ENCODE measurements at regions not wholly inside any gene's neighbourhood (a gene's known extent, or its start where the extent isn't known, plus 50 kb on each side); places are given as distances from the start of the nearest gene placed in this dataset.
"Not testable (repeated sequence)": the region's sequence is repeated elsewhere in the genome, so short reads cannot be mapped to it uniquely, and the experiment has no call there.

DNA sequence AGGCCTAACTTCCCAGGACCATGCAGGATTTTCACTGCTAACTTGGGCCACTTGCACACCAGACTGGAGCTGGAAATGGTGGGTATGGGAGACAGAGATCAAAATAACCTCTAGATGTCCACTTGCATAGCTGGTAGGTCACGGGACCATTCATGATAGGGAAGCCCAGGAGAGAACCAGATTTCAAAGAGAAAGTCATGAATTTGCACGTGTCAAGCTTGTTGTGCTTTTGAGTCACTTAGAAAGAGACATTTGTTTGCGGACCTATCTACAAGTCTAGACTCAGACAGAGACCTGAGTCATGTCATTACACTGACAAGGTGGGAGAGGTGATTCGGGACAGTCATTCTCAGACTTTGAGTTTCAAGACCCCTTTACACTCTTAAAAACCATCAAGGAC is 704.1 kb downstream of the DTWD2 start:
- DNase-seq = not testable (repeated sequence)

DNA sequence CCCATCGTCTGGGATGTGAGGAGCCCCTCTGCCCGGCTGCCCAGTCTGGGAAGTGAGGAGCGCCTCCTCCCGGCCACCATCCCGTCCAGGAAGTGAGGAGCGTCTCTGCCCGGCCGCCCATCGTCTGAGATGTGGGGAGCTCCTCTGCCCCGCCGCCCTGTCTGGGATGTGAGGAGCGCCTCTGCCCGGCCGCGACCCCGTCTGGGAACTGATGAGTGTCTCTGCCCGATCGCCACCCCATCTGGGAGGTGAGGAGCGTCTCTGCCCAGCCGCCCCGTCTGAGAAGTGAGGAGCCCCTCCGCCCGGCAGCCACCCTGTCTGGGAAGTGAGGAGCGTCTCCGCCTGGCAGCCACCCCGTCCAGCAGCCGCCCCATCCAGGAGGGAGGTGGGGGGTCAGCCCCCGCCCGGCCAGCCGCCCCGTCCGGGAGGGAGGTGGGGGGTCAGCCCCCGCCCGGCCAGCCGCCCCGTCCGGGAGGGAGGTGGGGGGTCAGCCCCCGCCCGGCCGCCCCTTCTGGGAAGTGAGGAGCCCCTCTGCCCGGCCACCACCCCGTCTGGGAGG is 705.8 kb downstream of the DTWD2 start:
- DNase-seq = not testable (repeated sequence)

DNA sequence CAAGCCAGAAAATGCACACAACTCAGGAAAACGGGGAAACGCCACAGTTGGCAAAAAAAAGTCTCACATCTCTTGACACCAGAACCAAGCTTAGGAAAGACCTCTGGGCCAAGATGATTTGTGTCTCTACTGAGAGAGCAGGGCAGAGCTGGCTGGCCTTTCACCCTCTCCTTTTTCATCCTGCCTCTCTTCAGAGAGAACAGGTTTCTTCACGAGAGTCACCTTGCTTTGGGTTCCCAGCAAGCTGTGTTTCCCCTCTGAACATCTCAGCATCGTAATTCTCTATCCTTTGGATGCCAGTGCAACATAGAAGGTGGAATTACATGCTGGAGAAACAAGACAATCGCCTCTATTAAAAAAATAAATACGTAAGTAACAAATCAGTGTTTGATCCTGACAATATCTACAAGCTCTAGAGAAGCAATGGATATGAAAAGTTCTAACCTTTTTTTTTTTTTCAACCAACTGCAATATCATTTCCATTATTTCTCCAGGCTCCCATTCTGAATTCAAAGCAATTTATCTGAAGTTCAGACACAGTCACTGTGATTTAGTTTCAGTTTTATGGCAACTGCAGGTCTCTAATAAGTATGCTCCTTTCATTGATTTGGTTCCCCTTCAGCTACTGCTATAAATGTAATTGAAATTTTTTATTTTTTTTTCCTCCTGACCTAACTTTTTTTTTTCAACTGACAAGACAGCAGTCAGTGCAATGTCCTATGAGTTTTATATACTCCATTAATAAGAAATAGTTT is 708.6 kb downstream of the DTWD2 start:
- no peak for DNase-seq

DNA sequence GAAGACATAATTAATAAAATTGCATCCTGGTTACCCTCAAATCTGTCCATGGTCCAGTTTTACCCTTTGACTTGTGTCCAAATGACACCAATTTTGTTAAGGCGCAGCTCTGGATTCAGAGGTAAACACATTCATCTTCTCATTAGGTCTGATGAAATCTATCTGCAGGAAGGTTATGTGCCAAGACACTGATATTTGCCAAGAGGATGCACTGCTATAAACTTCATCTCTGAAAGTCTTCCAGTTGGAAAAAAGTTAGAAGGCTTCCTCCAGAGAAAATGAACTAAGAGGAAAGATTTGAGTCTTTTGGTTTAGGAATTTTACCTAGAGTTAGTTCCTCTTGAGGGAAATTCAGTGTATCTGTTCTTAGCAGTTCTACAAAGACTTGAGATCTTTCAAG is 717.8 kb downstream of the DTWD2 start:
- peak; percentile 25 for DNase-seq

DNA sequence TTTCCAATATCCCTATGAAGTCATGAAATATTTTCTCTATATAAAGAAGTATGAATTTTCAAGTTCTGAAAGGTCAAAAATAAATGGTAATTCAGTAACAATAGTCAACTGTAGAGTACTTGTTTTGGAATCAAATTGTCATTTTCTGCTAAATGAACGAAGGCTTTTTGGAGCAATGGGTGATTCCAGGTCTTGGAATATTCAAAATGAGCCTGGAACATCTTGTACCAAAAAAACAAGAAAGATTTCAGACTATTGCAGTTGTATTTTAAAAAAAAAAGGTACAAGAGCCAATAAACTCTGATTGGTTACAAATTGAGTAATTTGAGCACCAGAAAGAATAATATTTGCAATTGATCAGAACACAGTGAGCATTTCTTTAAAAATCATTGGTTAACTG is 730.1 kb downstream of the DTWD2 start:
- no peak for DNase-seq

DNA sequence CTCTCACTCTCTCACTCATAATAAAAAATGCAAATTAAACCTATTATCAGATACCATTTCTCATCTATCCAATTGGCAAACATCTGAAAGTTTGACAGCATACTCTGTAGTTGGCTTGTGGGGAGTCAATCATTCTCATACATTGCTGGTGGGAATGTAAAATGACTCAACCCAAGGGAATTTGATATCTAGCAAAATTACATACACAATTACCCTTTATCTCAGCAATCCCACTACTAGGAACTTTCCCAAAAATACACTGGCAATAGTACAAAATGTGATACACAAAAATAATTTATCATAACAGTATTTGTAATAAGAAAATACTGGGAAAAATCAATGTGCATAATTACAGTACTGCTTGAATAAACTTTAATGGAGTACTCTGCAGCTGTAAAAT is 731.3 kb downstream of the DTWD2 start:
- peak; percentile 4 for DNase-seq

DNA sequence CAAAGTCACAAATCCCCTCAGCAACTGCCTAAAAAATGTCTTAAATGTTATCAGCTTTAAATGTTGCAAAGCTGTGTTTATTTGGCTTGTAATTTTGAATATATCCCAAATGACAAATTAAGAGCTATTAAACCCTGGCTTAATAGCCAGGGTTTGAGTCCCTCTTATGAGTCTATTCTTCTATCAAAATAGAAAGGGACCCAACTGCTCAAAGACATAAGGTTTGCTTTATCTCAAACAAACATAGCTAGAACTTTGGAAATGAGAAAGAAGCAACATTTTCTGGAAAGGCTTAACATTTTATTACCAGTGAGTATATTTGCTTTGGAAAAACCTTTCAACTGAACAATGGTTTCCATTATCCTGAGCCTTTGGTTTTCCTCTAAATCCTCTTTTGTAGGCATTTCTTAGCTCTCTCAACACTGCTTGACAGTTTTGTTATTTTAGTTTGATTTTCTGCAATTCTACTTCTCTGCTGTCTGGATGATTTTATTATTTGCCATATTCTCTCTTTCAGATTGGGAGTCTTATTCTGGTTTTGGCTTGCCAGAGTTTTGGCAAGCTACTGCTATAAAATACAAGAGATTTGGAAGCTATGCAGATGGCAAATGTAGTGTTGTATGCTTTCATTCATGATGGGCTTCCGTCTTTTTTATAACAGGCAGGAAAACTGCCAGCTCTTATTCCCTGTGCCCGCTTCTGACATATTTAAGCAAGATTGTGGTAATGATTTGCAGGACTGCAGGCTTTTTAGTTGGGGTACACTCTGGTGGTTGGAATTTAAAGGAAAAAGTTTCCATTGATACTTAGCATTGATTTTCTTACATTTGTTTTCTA is 734.9 kb downstream of the DTWD2 start:
- peak; percentile 19 for DNase-seq

DNA sequence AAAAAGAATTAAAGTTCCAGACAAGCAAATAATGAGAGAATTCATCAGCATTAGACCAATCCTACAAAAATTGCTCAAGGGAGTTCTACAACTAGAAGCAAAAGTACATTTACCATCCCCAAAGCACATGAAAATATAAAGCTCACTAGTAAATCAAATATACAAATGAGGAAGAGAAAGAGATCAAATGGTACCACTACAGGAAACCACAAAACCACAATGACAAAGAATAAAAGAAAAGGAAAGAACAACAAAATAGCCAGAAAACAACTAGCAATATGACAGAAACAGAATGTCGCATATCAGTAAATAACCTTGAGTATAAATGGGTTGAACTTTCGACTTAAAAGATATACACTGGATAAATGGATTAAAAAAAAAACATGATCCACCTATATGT is 739.0 kb downstream of the DTWD2 start:
- DNase-seq = no peak

DNA sequence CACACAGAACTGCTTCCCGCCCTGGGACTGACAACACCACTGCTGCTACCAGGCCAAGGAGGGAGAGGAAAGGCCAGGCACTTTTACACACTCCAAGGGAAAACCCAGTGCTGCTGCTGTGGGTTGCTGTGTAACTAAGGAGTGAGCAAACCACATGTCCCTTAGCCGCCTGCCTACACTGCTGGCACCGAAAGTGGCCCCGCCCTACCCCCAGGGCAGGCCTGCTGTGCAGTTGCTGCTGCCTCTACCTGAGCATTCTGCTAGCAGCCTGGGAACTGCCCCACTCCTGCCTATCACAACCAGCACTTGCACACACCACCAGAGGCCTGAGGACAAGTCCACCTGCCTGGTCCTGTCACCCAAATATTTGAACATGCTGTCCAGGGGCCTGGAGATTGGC is 740.9 kb downstream of the DTWD2 start:
- DNase-seq = no peak

DNA sequence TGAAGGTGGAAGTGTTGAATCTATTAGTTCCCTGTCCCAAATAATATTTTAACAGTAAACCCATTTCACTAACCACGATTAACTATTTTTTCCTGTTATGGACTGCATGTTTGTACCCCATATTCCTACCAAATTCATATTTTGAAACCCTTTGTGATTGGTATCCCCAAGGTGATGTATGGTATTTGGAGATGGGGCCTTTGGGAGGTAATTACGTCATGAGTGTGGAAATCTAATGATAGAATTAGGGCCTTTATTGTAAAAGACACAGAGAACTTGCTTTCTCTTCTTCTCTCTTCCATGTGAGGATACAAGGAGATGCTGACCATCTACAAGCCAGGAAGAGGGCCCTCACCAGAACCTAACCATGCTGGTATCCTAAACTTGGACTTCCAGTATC is 744.7 kb downstream of the DTWD2 start:
- no peak for DNase-seq

DNA sequence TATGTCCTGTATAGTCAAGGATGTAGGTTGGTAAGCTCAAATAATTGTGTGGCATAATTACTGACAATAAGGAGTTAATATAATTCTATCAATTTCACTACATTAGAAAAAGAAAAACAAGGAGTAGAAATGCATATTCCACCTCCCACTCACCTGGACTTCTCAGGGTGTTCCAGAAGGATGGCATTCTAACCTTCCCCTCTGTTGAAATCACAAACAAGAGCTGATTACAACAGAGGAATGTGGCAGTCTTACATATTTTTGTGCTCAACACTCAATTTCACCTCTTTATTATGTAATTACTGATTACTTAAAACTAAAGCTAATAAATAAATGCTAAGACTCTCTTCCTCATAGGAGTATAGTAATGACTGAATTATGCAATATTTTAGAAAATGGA is 745.3 kb downstream of the DTWD2 start:
- DNase-seq = no peak

DNA sequence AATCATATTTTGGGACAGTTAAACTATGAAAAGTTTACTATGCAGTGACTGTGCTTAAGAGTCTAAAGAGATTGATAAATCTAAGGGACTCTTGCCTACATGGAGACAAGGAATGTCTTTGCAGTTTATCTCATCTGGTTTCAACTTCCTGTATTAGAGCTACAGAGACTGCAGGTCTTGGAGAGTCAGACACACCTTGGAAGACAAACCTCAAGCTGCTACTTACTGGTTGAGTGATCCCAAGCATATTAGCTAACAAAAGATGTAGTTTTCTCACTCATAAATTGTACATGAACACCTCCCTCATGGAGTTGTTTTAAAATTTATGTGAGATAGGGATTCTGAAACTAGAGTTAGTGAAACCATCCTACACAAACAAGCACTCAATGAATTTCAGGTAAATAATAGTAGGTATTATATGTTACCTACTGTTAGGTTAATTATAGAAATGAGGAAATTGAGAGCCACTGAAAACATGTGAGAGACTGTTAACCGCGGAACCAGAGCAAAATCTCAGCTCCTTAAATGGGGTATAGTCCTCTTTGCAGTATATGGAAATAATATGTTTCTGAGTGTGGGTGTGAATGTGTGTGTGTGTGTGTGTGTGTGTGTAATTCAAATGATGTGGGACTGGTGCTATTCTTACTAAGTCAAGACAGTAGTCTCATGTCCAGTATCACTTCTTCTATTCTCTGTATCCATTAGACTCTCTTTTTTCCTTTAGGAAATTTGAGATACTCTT is 752.1 kb downstream of the DTWD2 start:
- DNase-seq = no peak

DNA sequence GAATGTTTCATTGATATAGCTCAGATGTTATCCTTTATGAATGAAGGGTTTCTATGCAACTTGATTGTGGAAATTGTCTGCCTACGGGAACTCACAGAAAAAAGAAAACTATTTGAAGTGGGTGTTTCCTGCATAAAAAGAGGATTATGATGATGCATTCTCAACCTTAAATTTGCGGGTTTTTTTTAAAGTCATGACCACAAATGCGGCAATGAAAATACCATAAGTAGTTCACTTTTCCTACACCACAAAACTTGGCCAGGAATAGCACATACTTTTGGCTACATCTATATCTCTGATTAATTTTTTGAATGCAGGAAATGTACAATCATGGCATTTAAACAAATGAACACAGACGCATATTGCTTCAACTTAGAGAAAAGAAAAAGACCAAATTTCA is 754.7 kb downstream of the DTWD2 start:
- no peak for DNase-seq

DNA sequence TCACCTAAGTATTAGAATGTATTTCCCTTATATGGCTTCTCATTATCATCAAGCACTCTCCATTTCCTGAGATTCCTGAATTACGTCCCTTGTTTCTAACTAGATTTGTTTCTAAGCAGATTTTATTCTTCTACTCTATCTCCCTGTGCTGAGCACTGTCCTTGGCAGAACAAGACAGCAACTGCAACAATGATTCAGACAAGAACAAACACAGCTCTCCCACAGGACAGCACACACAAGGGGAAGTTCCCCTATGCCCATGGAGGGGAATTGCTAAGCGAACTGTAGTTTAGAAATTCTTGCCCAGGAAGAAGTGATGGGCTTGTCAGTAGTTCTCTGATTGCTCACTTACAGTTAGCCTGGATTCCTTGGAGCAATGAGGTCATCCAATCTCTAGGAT is 759.9 kb downstream of the DTWD2 start:
- DNase-seq = no peak

DNA sequence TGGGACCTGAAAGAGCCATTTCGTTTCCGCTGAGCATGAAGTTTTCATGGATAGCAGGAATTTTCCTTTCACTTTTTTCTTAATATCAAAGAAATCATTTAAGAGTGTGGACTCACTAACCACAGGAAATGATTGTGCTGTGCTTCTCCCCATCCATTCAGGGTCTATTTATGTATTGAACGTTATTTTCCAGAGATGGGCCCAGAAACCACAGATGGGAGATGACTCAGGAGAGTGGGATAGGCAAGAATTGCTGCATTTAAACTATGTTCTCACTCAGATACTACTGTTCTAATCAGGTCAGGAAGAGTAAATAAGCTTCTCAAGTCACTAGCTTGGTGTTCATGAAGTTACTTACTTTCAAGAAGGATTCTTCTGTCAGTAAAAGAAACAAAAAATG is 763.8 kb downstream of the DTWD2 start:
- no peak for DNase-seq

DNA sequence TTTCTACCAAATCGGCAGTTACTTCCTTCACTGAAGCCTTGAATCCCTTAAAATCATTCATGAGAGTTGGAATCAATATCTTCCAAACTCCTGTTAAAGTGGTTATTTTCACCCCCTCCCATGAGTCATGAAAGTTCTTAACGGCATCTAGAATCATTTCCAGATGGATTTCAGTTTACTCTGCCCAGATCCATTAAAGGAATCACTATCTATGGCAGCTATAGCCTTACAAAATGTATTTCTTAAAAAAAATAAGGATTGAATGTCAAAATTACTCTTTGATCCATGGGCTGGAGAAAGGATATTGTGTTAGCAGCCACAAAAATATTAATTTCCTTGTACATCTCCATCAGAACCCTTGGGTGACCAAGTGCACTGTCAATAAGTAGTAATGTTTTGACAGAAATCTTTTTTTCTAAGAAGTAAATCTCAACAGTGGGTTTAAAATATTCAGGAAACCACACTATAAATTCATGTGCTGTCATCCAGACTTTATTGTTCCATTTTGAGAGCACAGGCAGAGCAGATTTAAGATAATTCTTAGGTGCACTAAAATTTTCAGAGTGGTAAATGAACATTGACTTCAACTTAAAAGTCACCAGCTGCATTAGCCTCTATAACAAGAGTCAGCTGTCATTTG is 767.7 kb downstream of the DTWD2 start:
- DNase-seq = peak; percentile 9

DNA sequence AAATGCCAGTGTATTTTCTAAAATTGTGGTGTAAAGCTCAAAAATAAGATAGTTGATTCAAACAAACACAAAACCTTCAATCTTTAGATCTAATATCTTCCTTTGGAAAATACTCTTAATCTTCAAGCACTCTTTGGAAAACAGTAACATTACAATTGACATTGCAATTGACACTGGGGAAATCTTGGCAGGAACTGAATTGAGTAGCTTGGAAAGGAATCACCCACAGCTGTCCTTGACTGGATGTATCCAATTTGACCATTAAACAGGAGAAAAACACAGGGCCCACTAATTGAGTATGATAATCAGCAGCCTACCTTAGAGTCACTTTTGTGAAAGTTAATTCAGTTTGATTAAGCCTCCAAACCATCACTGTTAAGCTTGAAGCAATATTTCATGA is 776.7 kb downstream of the DTWD2 start:
- peak; percentile 41 for DNase-seq

DNA sequence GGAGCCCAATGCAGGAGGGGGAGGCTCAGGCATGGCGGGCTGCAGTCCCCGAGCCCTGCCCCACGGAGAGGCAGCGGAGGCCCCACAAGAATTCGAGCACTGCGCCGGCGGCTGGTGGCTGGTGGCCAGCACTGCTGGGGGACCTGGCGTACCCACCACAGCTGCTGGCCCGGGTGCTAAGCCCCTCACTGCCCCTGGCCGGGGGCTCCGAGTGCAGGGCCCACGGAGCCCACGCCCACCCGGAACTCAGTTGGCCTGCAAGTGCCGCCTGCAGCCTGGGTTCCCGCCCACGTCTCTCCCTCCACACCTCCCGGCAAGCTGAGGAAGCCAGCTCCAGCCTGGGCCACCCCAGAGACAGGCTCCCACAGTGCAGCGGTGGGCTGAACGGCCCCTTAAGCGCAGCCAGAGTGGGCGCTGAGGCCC is 780.3 kb downstream of the DTWD2 start:
- no peak for DNase-seq

DNA sequence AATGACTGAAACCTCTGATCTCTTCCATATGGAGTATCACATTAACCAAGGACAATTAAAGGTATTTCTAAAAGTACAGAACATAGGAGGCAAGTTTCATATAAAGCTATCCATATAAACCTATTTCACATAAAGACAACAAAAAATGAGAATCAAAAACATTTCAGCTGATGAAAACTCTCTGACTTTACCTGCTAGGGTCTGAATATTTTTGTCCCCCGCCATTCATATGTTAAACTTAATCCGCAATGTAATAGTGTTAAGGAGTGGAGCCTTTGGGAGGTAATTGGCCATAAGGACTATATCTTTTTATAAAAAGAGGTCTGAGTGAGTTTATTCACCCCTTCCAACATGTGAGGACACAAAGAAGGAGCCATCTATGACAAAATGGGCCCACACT is 788.5 kb downstream of the DTWD2 start:
- DNase-seq = no peak

DNA sequence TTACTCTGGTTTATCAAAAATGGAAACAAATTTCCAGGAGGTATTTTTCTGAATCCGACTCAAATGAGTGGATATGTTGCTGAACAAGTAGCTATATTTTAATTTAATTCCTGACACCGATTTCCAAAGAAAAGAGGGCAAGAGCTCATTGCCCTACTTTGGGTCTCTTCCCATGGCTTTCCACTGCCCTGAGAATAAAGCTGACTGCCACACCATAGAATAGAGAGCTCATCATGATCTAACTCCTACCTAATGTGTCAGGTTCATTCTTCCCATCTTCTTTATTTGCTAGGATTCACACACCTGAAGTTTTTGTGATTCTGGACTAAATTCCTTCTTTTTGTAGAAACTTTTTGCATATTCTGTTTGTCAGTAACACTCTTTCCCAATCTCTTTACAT is 792.1 kb downstream of the DTWD2 start:
- no peak for DNase-seq

DNA sequence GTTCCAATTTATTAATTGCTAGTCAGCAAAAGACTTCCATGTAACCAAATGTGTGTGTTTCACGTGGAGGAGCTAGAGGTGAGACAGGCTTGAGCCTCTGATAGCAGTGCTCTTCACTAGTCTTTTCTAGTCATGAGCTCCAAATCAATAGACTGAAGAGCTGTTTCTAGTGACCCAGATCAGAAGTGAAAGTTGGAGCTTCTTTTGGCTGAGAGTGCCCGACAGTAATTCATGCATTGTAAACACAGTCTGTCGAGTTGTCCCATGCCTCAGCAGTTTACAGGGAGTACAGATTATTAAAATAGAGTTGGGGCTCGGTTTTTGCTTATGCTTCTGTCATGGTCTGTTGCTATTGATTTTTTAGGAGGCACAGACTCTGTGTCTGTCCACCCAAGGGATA is 793.1 kb downstream of the DTWD2 start:
- DNase-seq = no peak

Data from muscle of arm (tissue), 1 donor.